H1 (cell line): ENCODE measurements at regions not wholly inside any gene's neighbourhood (a gene's known extent, or its start where the extent isn't known, plus 50 kb on each side); places are given as distances from the start of the nearest gene placed in this dataset.

Source experiments
- BRCA1 ChIP-seq: IDR thresholded peaks from 2 replicates; pipeline ENCODE4 v1.6.1; 2012; ENCODE audit warnings: low read depth, low read length, improper control_type of control experiment
- KDM1A ChIP-seq: fragments of 200-600, 300-600 bp; sonication (generic); IDR thresholded peaks from 2 replicates; pipeline ENCODE4 v1.7.1; 2016; ENCODE audit warnings: mild to moderate bottlenecking, low read length, borderline replicate concordance
- POLR2AphosphoS5 ChIP-seq: IDR thresholded peaks from 2 replicates; pipeline ENCODE4 v1.6.1; 2011; ENCODE audit warnings: low read depth, low read length
- POU5F1 ChIP-seq: IDR thresholded peaks from 2 replicates; pipeline ENCODE4 v1.6.1; 2011; ENCODE audit warnings: low read depth, mild to moderate bottlenecking, low read length, moderate library complexity
- RAD21 ChIP-seq, 2 experiments: IDR thresholded peaks in 1 of 2; conservative IDR thresholded peaks in 1 of 2; 2 replicates each; pipeline ENCODE4 v1.6.1; 2011; ENCODE audit warnings: low read depth in 2 of 2, low read length in 2 of 2, improper control_type of control experiment in 1 of 2, inconsistent platforms in 1 of 2, mild to moderate bottlenecking in 1 of 2, moderate library complexity in 1 of 2
- SAP30 ChIP-seq: fragments of 300-600 bp; sonication (generic); IDR thresholded peaks from 2 replicates; pipeline ENCODE4 v1.7.1; 2012; ENCODE audit warnings: low read length, moderate library complexity, mild to moderate bottlenecking, inconsistent platforms; ENCODE audit not compliant: insufficient read depth, insufficient replicate concordance
- SUZ12 ChIP-seq: fragments of 200-600 bp; sonication (generic); IDR thresholded peaks from 2 replicates; pipeline ENCODE4 v1.6.1; 2012; ENCODE audit warnings: mild to moderate bottlenecking, inconsistent platforms, low read length, moderate library complexity, mixed read lengths
- TAF7 ChIP-seq: optimal IDR thresholded peaks from 2 replicates; pipeline ENCODE3; 2011; ENCODE audit warnings: low read depth, mild to moderate bottlenecking, inconsistent platforms, low read length, moderate library complexity, borderline replicate concordance
- ZNF274 ChIP-seq: IDR thresholded peaks from 2 replicates; pipeline ENCODE4 v1.7.0; 2012; ENCODE audit warnings: low read length, borderline replicate concordance; ENCODE audit errors: extremely low read depth
- TF ChIP-seq, protein P1 (sequence below): fragments of 300-600 bp; sonication (generic); IDR thresholded peaks from 2 replicates; pipeline ENCODE4 v1.7.1; 2012; ENCODE audit warnings: low read length, moderate library complexity, mild to moderate bottlenecking, inconsistent platforms; ENCODE audit not compliant: insufficient replicate concordance
- TF ChIP-seq, protein P2 (sequence below): IDR thresholded peaks from 2 replicates; pipeline ENCODE4 v1.6.1; 2011; ENCODE audit warnings: low read depth, mild to moderate bottlenecking, low read length; ENCODE audit not compliant: insufficient read depth

GRCh38 chr16:80384862-80385261 lies 155.9 kb upstream of the DYNLRB2 start (continued):
- TF ChIP-seq, protein P1, sequence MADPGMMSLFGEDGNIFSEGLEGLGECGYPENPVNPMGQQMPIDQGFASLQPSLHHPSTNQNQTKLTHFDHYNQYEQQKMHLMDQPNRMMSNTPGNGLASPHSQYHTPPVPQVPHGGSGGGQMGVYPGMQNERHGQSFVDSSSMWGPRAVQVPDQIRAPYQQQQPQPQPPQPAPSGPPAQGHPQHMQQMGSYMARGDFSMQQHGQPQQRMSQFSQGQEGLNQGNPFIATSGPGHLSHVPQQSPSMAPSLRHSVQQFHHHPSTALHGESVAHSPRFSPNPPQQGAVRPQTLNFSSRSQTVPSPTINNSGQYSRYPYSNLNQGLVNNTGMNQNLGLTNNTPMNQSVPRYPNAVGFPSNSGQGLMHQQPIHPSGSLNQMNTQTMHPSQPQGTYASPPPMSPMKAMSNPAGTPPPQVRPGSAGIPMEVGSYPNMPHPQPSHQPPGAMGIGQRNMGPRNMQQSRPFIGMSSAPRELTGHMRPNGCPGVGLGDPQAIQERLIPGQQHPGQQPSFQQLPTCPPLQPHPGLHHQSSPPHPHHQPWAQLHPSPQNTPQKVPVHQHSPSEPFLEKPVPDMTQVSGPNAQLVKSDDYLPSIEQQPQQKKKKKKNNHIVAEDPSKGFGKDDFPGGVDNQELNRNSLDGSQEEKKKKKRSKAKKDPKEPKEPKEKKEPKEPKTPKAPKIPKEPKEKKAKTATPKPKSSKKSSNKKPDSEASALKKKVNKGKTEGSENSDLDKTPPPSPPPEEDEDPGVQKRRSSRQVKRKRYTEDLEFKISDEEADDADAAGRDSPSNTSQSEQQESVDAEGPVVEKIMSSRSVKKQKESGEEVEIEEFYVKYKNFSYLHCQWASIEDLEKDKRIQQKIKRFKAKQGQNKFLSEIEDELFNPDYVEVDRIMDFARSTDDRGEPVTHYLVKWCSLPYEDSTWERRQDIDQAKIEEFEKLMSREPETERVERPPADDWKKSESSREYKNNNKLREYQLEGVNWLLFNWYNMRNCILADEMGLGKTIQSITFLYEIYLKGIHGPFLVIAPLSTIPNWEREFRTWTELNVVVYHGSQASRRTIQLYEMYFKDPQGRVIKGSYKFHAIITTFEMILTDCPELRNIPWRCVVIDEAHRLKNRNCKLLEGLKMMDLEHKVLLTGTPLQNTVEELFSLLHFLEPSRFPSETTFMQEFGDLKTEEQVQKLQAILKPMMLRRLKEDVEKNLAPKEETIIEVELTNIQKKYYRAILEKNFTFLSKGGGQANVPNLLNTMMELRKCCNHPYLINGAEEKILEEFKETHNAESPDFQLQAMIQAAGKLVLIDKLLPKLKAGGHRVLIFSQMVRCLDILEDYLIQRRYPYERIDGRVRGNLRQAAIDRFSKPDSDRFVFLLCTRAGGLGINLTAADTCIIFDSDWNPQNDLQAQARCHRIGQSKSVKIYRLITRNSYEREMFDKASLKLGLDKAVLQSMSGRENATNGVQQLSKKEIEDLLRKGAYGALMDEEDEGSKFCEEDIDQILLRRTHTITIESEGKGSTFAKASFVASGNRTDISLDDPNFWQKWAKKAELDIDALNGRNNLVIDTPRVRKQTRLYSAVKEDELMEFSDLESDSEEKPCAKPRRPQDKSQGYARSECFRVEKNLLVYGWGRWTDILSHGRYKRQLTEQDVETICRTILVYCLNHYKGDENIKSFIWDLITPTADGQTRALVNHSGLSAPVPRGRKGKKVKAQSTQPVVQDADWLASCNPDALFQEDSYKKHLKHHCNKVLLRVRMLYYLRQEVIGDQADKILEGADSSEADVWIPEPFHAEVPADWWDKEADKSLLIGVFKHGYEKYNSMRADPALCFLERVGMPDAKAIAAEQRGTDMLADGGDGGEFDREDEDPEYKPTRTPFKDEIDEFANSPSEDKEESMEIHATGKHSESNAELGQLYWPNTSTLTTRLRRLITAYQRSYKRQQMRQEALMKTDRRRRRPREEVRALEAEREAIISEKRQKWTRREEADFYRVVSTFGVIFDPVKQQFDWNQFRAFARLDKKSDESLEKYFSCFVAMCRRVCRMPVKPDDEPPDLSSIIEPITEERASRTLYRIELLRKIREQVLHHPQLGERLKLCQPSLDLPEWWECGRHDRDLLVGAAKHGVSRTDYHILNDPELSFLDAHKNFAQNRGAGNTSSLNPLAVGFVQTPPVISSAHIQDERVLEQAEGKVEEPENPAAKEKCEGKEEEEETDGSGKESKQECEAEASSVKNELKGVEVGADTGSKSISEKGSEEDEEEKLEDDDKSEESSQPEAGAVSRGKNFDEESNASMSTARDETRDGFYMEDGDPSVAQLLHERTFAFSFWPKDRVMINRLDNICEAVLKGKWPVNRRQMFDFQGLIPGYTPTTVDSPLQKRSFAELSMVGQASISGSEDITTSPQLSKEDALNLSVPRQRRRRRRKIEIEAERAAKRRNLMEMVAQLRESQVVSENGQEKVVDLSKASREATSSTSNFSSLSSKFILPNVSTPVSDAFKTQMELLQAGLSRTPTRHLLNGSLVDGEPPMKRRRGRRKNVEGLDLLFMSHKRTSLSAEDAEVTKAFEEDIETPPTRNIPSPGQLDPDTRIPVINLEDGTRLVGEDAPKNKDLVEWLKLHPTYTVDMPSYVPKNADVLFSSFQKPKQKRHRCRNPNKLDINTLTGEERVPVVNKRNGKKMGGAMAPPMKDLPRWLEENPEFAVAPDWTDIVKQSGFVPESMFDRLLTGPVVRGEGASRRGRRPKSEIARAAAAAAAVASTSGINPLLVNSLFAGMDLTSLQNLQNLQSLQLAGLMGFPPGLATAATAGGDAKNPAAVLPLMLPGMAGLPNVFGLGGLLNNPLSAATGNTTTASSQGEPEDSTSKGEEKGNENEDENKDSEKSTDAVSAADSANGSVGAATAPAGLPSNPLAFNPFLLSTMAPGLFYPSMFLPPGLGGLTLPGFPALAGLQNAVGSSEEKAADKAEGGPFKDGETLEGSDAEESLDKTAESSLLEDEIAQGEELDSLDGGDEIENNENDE = no peak
- no peak for TF ChIP-seq RAD21 (IDR thresholded peaks at IDR 0.05 in 1 of 2, conservative IDR thresholded peaks at IDR 0.05 in 1 of 2; ENCODE audit: low read depth in 2 of 2, low read length in 2 of 2)
- TF ChIP-seq TAF7 = no peak
- TF ChIP-seq POLR2AphosphoS5 = no peak
- no peak for TF ChIP-seq SAP30
- TF ChIP-seq ZNF274 = no peak
- TF ChIP-seq BRCA1 = no peak
- no peak for TF ChIP-seq KDM1A
- no peak for TF ChIP-seq SUZ12
- TF ChIP-seq, protein P2, sequence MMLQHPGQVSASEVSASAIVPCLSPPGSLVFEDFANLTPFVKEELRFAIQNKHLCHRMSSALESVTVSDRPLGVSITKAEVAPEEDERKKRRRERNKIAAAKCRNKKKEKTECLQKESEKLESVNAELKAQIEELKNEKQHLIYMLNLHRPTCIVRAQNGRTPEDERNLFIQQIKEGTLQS = no peak
- no peak for TF ChIP-seq POU5F1
